Cardiac muscle cell (in vitro differentiated cells and primary cell): ENCODE measurements at regions not wholly inside any gene's neighbourhood (a gene's known extent, or its start where the extent isn't known, plus 50 kb on each side); places are given as distances from the start of the nearest gene placed in this dataset.

Experiments used
- DNase-seq, 2 donors: peaks; one replicate each; pipeline versions ENCODE4 v3.0.0 to v3.0.0-alpha.2; 2010 to 2017; ENCODE audit warnings: low read depth in 1 of 2, low spot score in 1 of 2
- H3K27ac ChIP-seq: fragments of 200-600 bp; sonication (generic); 2 replicates; pipeline ENCODE4 v1.5.1; 2016
- H3K27me3 ChIP-seq: fragments of 200-600 bp; sonication (generic); 2 replicates; pipeline ENCODE4 v1.6.0; 2016; ENCODE audit warnings: control low read depth
- H3K36me3 ChIP-seq: fragments of 200-600 bp; sonication (generic); 2 replicates; pipeline ENCODE4 v1.5.1; 2016; ENCODE audit warnings: control low read depth
- H3K4me1 ChIP-seq: fragments of 200-600 bp; sonication (generic); 2 replicates; pipeline ENCODE4 v1.8.1; 2017; ENCODE audit warnings: low read depth, mild to moderate bottlenecking, mixed run types
- H3K4me3 ChIP-seq: fragments of 200-600 bp; sonication (generic); 2 replicates; pipeline ENCODE4 v1.5.1; 2016; ENCODE audit warnings: mild to moderate bottlenecking
- H3K9me3 ChIP-seq: fragments of 200-600 bp; sonication (generic); 2 replicates; pipeline ENCODE4 v1.5.1; 2017; ENCODE audit warnings: low read depth, mild to moderate bottlenecking, control low read depth
- TF ChIP-seq, protein P1 (sequence below): IDR thresholded peaks from 2 replicates; pipeline ENCODE4 v1.5.1; 2012; ENCODE audit warnings: low read depth, mild to moderate bottlenecking, low read length

DNA sequence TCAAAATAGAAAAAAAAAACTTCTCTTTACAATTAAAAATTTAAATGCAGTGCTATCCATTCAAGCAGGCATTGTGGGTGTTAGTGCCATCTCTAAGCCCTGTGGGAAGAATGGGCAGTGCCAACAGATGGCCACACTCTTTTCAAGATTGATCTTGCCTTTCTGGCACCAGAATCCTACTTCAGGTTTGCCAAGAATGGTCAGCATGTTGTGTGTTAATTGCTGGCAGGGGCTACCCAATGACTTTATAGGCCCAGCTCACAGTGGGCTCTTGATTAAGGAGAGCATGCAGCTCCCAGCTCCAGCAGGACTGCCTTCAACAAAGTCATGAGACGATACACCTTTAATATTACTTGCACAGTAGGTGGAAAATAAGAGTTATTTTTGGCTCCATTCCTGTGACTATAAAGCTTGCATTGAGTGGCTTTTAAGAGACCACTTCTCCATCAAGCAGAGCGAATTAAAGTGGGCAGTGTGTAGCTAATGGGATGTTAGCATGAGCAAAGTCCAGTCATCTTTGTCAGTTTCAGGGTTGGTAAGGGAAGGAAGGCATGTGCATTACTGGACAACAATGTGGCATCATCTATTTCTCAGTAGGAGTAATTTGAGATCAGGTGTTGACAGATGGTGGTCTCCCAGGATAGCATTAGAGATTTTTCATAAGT, 476.8 kb downstream of the C3orf38 start:
- no peak overlapping the region for H3K4me3 ChIP-seq
- peak in 1 of 2 donors; percentile 22 for DNase-seq
- no peaks in the 10 kb centered on the region for H3K36me3 ChIP-seq
- H3K27ac ChIP-seq = no peak overlapping the region
- peaks cover 12% of the 10 kb centered on the region for H3K4me1 ChIP-seq
- no peaks in the 10 kb centered on the region for H3K9me3 ChIP-seq
- TF ChIP-seq, protein P1, sequence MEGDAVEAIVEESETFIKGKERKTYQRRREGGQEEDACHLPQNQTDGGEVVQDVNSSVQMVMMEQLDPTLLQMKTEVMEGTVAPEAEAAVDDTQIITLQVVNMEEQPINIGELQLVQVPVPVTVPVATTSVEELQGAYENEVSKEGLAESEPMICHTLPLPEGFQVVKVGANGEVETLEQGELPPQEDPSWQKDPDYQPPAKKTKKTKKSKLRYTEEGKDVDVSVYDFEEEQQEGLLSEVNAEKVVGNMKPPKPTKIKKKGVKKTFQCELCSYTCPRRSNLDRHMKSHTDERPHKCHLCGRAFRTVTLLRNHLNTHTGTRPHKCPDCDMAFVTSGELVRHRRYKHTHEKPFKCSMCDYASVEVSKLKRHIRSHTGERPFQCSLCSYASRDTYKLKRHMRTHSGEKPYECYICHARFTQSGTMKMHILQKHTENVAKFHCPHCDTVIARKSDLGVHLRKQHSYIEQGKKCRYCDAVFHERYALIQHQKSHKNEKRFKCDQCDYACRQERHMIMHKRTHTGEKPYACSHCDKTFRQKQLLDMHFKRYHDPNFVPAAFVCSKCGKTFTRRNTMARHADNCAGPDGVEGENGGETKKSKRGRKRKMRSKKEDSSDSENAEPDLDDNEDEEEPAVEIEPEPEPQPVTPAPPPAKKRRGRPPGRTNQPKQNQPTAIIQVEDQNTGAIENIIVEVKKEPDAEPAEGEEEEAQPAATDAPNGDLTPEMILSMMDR = no peak
- H3K27me3 ChIP-seq = no peaks in the 10 kb centered on the region

DNA sequence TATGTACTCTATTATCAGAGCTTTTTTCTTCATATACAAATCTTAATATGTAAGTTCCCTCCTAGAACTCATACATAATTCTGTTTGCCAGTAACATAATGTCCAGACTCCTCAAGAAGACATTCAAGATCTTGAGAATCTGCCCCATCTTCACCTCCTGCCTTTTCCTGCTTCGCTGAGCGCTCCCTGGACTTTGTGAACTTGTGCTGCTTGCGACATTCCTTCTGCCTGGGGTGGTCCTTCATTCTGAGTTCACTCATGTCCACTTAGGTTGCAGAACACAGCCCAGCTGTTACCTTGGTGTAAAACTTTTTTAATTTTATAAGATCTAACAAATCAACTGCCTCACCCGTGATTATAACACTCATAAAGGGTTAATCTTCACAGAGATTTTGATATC, 478.5 kb upstream of the EPHA3 start:
- no peak for DNase-seq
- Histone ChIP-seq H3K9me3 (no peaks in the 10 kb centered on the region), H3K4me3 (no peak overlapping the region), H3K4me1 (peaks cover 12% of the 10 kb centered on the region), H3K27ac (no peak overlapping the region), H3K27me3 (no peaks in the 10 kb centered on the region), H3K36me3 (no peaks in the 10 kb centered on the region)
- TF ChIP-seq, protein P1 = no peak

DNA sequence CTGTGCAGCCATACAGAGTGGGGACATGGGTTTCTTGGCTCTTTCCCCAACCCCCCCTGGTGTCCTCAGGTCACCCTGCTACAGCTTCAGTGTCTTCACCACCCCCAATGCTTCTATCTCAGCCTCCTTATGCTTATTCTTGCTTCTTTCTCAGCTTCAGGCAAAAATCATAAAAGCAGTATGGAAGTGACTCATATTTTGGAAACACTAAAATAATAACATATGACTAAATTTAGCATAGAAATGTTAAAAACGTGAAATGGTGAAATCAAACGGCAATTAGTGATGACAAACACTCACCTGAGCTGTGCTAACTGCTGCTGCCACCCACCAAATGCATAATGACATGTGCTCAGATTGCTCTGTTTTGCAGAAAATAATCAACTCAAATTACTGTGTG, 475.2 kb upstream of the EPHA3 start:
- DNase-seq = no peak
- H3K27me3 ChIP-seq = no peaks in the 10 kb centered on the region
- H3K27ac ChIP-seq = no peak overlapping the region
- H3K9me3 ChIP-seq = no peaks in the 10 kb centered on the region
- no peak overlapping the region for H3K4me3 ChIP-seq
- H3K4me1 ChIP-seq = no peaks in the 10 kb centered on the region
- TF ChIP-seq, protein P1 = no peak
- no peaks in the 10 kb centered on the region for H3K36me3 ChIP-seq

DNA sequence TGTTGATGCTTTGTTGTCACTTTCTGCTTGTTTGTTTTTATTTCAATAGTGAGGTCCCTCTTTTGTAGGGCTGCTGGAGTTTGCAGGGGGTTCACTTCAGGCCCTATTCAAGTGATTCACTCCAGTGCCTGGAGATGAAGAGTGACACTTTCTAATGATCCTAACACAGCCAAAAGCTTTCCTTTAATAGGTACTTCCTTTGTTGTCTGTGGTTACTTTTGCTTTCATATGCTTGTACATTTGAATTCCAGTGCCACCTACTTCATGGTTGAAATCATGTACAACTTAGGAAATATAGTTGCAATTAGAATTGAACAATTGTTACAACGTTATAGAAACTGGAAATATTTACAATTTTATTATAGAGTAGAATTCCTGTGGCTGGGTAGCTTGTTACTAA, 466.8 kb upstream of the EPHA3 start:
- no peaks in the 10 kb centered on the region for H3K4me1 ChIP-seq
- TF ChIP-seq, protein P1 = no peak
- DNase-seq = no peak
- H3K36me3 ChIP-seq = no peaks in the 10 kb centered on the region
- no peaks in the 10 kb centered on the region for H3K9me3 ChIP-seq
- no peak overlapping the region for H3K27ac ChIP-seq
- no peak overlapping the region for H3K4me3 ChIP-seq
- no peaks in the 10 kb centered on the region for H3K27me3 ChIP-seq

DNA sequence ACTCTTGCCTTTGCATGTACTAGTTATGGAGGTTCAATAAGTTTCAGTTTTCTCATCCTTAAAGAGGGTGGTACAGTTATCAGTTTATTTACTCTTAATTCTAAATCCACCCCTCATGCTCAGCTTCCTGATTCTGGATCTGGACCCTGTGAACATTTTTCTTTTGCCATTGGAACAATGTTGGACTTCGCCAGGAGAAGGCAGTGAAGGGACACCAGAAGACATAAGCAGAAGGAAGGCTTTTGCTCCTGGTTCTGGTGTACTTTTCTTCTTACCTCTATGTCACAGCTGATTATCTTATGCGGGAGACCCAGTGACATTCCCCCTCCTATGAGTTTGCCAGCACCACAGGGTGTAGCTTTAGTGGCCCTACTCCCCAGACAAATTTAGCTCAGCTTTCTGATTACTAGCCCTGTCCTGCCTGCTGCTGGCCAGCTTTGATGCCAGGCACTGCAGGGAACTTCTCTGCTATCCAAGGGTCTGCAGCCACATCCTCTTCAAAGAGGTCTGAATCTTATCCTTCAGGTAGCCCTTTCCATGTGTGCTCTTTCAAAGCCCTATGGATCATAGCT, 466.3 kb upstream of the EPHA3 start:
- DNase-seq = peak in 1 of 2 donors; percentile 18
- H3K4me3 ChIP-seq = no peak overlapping the region
- H3K9me3 ChIP-seq = no peaks in the 10 kb centered on the region
- no peaks in the 10 kb centered on the region for H3K4me1 ChIP-seq
- no peak overlapping the region for H3K27ac ChIP-seq
- H3K36me3 ChIP-seq = no peaks in the 10 kb centered on the region
- TF ChIP-seq, protein P1 = no peak
- no peaks in the 10 kb centered on the region for H3K27me3 ChIP-seq
